Psoas muscle (tissue), 7 donors: ENCODE measurements at regions not wholly inside any gene's neighbourhood (a gene's known extent, or its start where the extent isn't known, plus 50 kb on each side); places are given as distances from the start of the nearest gene placed in this dataset.

Source experiments
- ATAC-seq, 4 donors: fragments of 200-7000 bp; cut with Tn5 transposase; one replicate each; pipeline ENCODE4 v1.9.1; 2020; ENCODE audit warnings: moderate library complexity in 3 of 4, mild to moderate bottlenecking in 2 of 4
- DNase-seq, 2 donors: peaks; one replicate each; pipeline ENCODE4 v3.0.0-alpha.2; 2020
- H3K27ac ChIP-seq: fragments of 200-600 bp; one replicate; pipeline ENCODE4 v1.8.0; 2022
- H3K27me3 ChIP-seq, 3 donors: fragments of 200-600 bp in 1 of 3; one replicate each; pipeline versions ENCODE4 v1.6.1 to v1.8.0; 2013 to 2022; ENCODE audit warnings: low read length in 2 of 3, mild to moderate bottlenecking in 2 of 3, moderate library complexity in 1 of 3; ENCODE audit not compliant: insufficient read depth in 3 of 3
- H3K36me3 ChIP-seq, 2 donors: fragments of 200-600 bp in 1 of 2; one replicate each; pipeline versions ENCODE4 v1.6.1 to v1.8.0; 2013 to 2022; ENCODE audit warnings: low read depth in 1 of 2, mild to moderate bottlenecking in 1 of 2, moderate library complexity in 1 of 2; ENCODE audit not compliant: insufficient read depth in 1 of 2
- H3K4me1 ChIP-seq: fragments of 200-600 bp; one replicate; pipeline ENCODE4 v1.8.0; 2022
- H3K4me3 ChIP-seq: fragments of 200-600 bp; one replicate; pipeline ENCODE4 v1.8.0; 2022; ENCODE audit warnings: mild to moderate bottlenecking
- H3K9me3 ChIP-seq: fragments of 200-600 bp; one replicate; pipeline ENCODE4 v1.8.0; 2022
- WGBS, 3 donors: extraction: QIAGEN DNeasy Blood & Tissue Kit; methylation state at CpG; one replicate each; pipeline versions ENCODE4 v1.1.6 to v1.1.7; 2013; 5-methylcytosine and 5-hydroxymethylcytosine counted together
- intact Hi-C, 2 donors: fragments of 100-400 bp; cut with DNase I; formaldehyde crosslinking; loops; one replicate each; pipeline versions ENCODE4 v1.11.0 to v1.14.2; 2022
- TF ChIP-seq, protein P1 (sequence below): fragments of 200-600 bp; IDR thresholded peaks from one replicate; pipeline ENCODE4 v1.8.0; 2022; ENCODE audit warnings: antibody characterized with exemption
- donor health status: healthy with polysubstance abuse.
- donor health status: DM: no; HTN: no; CAD: no; lungs with moderate emphysema.
- donor health status: Bipolar disorder and iron deficiency.
- donor health status: healthy.
- donor health status: DM: yes; HTN: yes; CAD: no.
- donor health status: DM: no; HTN: no; CAD: no.
- donor health status: DM: yes; HTN: yes; CAD: no.

DNA sequence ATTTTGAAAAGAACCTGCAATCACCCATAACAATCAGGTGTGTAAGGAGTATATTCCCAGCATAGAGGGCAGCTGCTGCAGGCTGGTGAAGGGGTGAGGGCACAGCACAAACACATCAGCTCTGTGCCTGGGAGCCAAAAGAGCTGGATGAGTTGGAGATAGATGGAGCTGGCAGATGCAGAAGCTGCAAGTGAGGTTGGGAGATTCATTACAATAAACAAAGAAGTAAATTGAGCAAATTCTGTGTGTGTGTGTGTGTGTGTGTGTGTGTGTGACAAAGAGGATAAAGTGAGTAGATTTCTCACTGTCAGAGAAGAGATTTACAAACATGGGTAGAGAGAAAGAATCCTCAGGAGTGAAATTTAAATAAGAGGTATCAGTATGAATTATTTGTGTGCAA lies 994.7 kb downstream of the EPHA3 start:
- TF ChIP-seq, protein P1, sequence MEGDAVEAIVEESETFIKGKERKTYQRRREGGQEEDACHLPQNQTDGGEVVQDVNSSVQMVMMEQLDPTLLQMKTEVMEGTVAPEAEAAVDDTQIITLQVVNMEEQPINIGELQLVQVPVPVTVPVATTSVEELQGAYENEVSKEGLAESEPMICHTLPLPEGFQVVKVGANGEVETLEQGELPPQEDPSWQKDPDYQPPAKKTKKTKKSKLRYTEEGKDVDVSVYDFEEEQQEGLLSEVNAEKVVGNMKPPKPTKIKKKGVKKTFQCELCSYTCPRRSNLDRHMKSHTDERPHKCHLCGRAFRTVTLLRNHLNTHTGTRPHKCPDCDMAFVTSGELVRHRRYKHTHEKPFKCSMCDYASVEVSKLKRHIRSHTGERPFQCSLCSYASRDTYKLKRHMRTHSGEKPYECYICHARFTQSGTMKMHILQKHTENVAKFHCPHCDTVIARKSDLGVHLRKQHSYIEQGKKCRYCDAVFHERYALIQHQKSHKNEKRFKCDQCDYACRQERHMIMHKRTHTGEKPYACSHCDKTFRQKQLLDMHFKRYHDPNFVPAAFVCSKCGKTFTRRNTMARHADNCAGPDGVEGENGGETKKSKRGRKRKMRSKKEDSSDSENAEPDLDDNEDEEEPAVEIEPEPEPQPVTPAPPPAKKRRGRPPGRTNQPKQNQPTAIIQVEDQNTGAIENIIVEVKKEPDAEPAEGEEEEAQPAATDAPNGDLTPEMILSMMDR, result no peak
- Histone ChIP-seq H3K4me3 (no peak overlapping the region), H3K36me3 (no peaks in the 10 kb centered on the region), H3K4me1 (no peaks in the 10 kb centered on the region), H3K27me3 (no peaks in the 10 kb centered on the region), H3K9me3 (peaks cover 3% of the 10 kb centered on the region), H3K27ac (no peak overlapping the region)
- no peak for DNase-seq
- ATAC-seq, result no peak
- intact Hi-C loops, result no loop called here

GRCh38 chr3:90121326-90121725 lies 1013.9 kb downstream of the EPHA3 start:
- DNase-seq (no peak), ATAC-seq (no peak)
- WGBS, 3 donors, result 59 to 63% (median 60%) methylated on average over 5 of the region's 5 CpGs
- Histone ChIP-seq H3K4me3 (no peak overlapping the region), H3K9me3 (peaks cover 14% of the 10 kb centered on the region), H3K36me3 (no peaks in the 10 kb centered on the region), H3K27me3 (no peaks in the 10 kb centered on the region), H3K4me1 (no peaks in the 10 kb centered on the region), H3K27ac (no peak overlapping the region)
- TF ChIP-seq, protein P1, result no peak
- intact Hi-C loops, result no loop called here

DNA sequence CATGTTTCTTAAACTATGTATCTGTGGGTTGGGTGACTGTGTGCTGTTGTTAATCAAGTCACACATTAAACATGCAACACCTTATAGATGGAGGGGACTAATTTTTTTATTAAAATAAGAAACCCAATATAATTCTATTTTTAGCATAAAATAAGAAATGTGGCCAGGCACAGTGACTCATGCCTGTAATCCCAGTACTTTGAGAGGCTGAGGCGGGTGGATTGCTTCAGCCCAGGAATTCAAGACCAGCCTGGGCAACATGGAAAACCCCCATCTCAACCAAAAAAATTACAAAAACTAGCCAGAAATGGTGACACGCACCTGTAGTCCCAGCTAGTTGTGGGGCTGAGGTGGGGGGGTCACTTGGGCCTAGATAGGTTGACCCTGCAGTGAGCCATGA lies 1021.0 kb downstream of the EPHA3 start:
- Histone ChIP-seq H3K36me3 (no peaks in the 10 kb centered on the region), H3K4me1 (no peaks in the 10 kb centered on the region), H3K27ac (no peak overlapping the region), H3K4me3 (no peak overlapping the region), H3K27me3 (no peaks in the 10 kb centered on the region), H3K9me3 (peaks cover 24% of the 10 kb centered on the region)
- intact Hi-C loops, result no loop called here
- TF ChIP-seq, protein P1, result no peak
- 74 to 85% (median 80%) methylated on average over 2 of the region's 2 CpGs for WGBS, 3 donors
- no peak for DNase-seq
- ATAC-seq, result no peak

DNA sequence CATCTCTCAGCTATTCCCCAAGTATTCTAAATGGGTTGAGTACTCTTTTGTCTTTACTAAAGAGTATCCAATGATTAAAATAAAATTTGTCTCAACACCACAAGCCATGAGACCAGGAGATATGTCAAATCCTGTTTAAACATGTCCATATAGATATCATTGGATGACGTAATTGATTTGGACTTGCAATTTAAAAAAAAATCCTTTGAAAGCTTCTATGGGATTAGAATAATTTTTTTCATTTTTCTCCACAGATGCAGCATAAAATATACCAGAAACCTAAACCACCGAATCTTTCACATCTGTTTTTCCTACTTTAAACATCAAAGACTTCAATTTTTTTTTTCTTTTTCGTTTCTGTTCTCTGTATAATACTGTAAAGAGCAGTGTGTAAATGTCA lies 1022.3 kb downstream of the EPHA3 start:
- H3K4me3 ChIP-seq, result no peak overlapping the region
- H3K36me3 ChIP-seq, result no peaks in the 10 kb centered on the region
- H3K4me1 ChIP-seq, result no peaks in the 10 kb centered on the region
- H3K27ac ChIP-seq, result no peak overlapping the region
- ATAC-seq, result no peak
- DNase-seq, result no peak
- 31 to 44% (median 35%) methylated on average over 3 of the region's 3 CpGs for WGBS, 3 donors
- TF ChIP-seq, protein P1, result no peak
- no peaks in the 10 kb centered on the region for H3K27me3 ChIP-seq
- H3K9me3 ChIP-seq, result peaks cover 24% of the 10 kb centered on the region
- intact Hi-C loops, result no loop called here

DNA sequence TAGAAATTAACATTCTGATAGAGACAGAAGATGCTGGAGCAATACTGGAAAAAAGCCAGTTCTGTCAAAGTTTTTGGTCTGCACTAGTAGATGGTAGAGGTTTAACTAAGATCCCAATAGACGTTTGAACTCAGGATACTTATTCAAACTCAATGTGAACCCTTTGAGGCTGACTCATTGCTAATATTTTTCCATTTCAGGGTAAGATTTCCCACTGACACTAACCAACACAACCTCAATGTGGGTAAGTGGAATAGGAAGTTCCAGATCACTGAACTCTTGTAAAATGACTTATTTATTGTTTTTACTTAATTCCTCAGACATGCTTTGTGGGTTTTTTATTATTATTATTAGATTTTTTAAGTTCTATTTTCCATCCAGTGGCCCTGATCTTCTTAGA lies 1024.8 kb downstream of the EPHA3 start:
- ATAC-seq, result no peak
- no peaks in the 10 kb centered on the region for H3K27me3 ChIP-seq
- H3K27ac ChIP-seq, result no peak overlapping the region
- intact Hi-C loops, result no loop called here
- WGBS, 3 donors, result 28 to 45% (median 31%) methylated on average over 1 of the region's 1 CpG
- no peaks in the 10 kb centered on the region for H3K4me1 ChIP-seq
- TF ChIP-seq, protein P1, result no peak
- H3K9me3 ChIP-seq, result peaks cover 11% of the 10 kb centered on the region
- no peak for DNase-seq
- no peak overlapping the region for H3K4me3 ChIP-seq
- H3K36me3 ChIP-seq, result no peaks in the 10 kb centered on the region
